Peyer's patch (tissue), 4 donors: ENCODE measurements at regions not wholly inside any gene's neighbourhood (a gene's known extent, or its start where the extent isn't known, plus 50 kb on each side); places are given as distances from the start of the nearest gene placed in this dataset.

ENCODE experiments used
- DNase-seq, 3 donors: peaks; one replicate each; pipeline ENCODE4 v3.0.0-alpha.2; 2017 to 2019
- H3K27ac ChIP-seq, 4 donors: fragments of 200-600 bp; sonication (generic); one replicate each; pipeline ENCODE4 v1.5.1; 2016 to 2019
- H3K27me3 ChIP-seq, 2 donors: fragments of 200-600 bp; sonication (generic); one replicate each; pipeline ENCODE4 v1.5.1; 2019
- H3K36me3 ChIP-seq, 3 donors: fragments of 200-600 bp; sonication (generic); one replicate each; pipeline ENCODE4 v1.5.1; 2016 to 2019
- H3K4me1 ChIP-seq, 4 donors: fragments of 200-600 bp; sonication (generic); one replicate each; pipeline ENCODE4 v1.5.1; 2016 to 2019
- H3K4me3 ChIP-seq, 4 donors: fragments of 200-600 bp; sonication (generic); 1 replicate in 3 of 4; 2 replicates in 1 of 4; pipeline ENCODE4 v1.5.1; 2016 to 2019; ENCODE audit warnings: mild to moderate bottlenecking in 1 of 4
- H3K9me3 ChIP-seq, 4 donors: fragments of 200-600 bp; sonication (generic); one replicate each; pipeline ENCODE4 v1.5.1; 2016 to 2019; ENCODE audit warnings: mild to moderate bottlenecking in 1 of 4
- POLR2A ChIP-seq, 2 donors: fragments of 450-650 bp; IDR thresholded peaks; one replicate each; pipeline ENCODE4 v1.5.1; 2017; ENCODE audit warnings: antibody characterized with exemption in 2 of 2, mild to moderate bottlenecking in 2 of 2, moderate library complexity in 2 of 2
- TF ChIP-seq, protein P1 (sequence below), 6 experiments: fragments of 450-650 bp in 4 of 6; fragments of 200-600 bp in 2 of 6; sonication (generic) in 1 of 6; IDR thresholded peaks; one replicate each; pipeline ENCODE4 v1.5.1; 2017 to 2019; ENCODE audit warnings: antibody characterized with exemption in 6 of 6, mild to moderate bottlenecking in 3 of 6, moderate library complexity in 1 of 6

DNA sequence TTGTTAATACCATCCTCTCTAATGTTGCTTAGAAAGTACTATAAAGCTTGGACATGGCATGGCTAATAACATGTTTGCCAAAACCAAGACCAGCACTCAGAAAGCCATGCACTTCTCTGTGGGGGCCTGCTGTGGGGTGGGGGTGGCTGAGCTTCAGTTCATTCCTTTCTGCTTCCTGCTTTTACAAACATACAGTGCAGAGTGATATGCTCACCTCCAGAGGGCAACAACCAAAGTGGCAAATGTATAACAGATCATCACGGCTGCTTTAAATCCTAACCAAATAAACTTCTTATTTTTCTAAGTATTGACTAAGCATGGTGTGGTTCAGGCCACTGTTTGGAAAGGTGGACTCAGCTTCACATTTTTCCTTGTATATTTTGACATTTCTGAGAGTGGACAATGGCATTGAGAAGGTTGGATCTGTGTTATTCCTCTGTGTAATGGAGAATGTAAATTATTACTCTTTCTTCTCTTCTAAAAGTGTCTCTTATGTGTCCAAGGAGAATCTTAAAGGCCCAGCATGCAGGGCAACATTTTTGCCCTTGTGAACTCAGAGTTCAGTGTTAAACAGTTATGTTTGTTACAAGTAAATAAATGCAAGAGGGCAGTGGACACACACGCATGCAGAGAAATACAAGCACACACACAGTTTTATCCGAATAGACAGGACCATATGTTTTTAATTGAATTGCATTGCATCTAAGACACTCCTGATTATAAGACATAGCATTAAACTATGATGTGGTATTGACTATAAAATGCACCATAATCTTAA lies 186.1 kb downstream of the HERPUD2 start:
- Histone ChIP-seq H3K9me3 (no peaks in the 10 kb centered on the region), H3K4me3 (no peak overlapping the region), H3K27ac (no peak overlapping the region), H3K36me3 (no peaks in the 10 kb centered on the region), H3K4me1 (no peaks in the 10 kb centered on the region), H3K27me3 (no peaks in the 10 kb centered on the region)
- DNase-seq: no peak
- TF ChIP-seq, protein P1, sequence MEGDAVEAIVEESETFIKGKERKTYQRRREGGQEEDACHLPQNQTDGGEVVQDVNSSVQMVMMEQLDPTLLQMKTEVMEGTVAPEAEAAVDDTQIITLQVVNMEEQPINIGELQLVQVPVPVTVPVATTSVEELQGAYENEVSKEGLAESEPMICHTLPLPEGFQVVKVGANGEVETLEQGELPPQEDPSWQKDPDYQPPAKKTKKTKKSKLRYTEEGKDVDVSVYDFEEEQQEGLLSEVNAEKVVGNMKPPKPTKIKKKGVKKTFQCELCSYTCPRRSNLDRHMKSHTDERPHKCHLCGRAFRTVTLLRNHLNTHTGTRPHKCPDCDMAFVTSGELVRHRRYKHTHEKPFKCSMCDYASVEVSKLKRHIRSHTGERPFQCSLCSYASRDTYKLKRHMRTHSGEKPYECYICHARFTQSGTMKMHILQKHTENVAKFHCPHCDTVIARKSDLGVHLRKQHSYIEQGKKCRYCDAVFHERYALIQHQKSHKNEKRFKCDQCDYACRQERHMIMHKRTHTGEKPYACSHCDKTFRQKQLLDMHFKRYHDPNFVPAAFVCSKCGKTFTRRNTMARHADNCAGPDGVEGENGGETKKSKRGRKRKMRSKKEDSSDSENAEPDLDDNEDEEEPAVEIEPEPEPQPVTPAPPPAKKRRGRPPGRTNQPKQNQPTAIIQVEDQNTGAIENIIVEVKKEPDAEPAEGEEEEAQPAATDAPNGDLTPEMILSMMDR (IDR thresholded peaks at IDR 0.05): no peak

DNA sequence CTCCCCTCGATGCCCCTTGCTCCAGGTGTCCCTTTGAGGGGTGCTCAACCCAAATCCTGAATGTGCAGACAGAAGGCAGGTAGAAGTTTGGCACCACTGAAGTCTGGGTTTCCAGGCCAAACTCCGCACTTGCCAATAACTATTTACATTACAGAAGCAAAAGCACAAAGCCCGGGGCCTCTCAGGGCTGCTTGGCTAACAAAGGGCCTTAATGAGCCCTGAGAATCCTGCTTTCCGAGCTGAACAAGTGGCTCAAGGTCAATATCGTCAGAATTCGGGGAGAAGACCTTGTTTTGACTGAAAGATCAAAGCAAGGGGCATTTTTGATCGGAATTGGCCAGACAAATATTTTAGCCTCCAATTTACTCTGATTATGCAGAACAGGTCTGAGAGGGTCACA lies 189.9 kb downstream of the HERPUD2 start:
- no peaks in the 10 kb centered on the region for H3K27me3 ChIP-seq
- no peak for DNase-seq
- TF ChIP-seq, protein P1 (IDR thresholded peaks at IDR 0.05): no peak
- no peak for TF ChIP-seq POLR2A (IDR thresholded peaks at IDR 0.05)

DNA sequence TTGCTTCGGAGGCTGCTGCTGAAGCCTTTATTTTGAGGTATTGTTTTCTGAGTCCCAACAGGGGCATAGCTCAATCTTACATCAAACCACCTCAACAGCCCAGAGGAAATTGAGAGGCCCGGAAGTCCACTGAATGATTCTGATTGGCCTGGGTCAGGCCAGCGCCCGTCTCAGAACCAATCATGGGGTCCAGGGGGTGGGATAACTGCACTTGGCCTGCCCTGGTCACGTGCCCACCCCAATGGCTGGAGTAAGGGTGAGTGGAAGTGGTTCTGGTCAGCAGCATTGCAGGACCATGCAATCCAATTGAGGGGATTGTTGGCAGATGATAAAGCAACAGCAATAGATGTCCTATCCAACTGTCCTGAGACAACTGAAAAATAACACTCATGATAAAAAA lies 190.6 kb downstream of the HERPUD2 start:
- no peaks in the 10 kb centered on the region for H3K9me3 ChIP-seq
- H3K4me1 ChIP-seq: no peaks in the 10 kb centered on the region
- no peak overlapping the region for H3K27ac ChIP-seq
- no peaks in the 10 kb centered on the region for H3K27me3 ChIP-seq
- H3K4me3 ChIP-seq: no peak overlapping the region
- H3K36me3 ChIP-seq: no peaks in the 10 kb centered on the region
- TF ChIP-seq, protein P1 (IDR thresholded peaks at IDR 0.05): no peak
- no peak for TF ChIP-seq POLR2A (IDR thresholded peaks at IDR 0.05)
- DNase-seq: no peak

More for the DNA sequence above, 189.9 kb downstream of the HERPUD2 start:
- no peaks in the 10 kb centered on the region for H3K4me1 ChIP-seq
- no peaks in the 10 kb centered on the region for H3K36me3 ChIP-seq
- no peak overlapping the region for H3K27ac ChIP-seq
- H3K4me3 ChIP-seq: no peak overlapping the region
- H3K9me3 ChIP-seq: no peaks in the 10 kb centered on the region

DNA sequence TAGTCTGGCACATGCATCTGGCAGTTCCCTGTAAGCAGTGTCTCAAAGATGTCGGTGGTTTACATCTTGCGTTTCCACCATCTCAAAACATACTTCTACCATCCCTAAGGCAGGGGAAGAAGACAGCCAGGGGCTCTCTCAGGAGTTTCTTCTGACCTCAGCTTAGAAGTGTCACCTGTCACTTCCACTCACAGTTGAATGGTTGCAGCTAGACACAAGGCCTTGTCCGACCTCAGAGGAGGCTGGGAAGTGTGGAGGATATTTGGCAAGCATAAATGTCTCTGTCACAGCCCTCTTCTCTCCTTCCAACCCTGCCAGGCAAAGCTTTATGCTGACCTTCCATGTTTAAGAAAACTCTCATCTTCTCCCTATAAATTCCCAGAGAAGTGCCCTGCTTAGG lies 193.3 kb downstream of the HERPUD2 start:
- Histone ChIP-seq H3K27me3 (no peaks in the 10 kb centered on the region), H3K4me1 (no peaks in the 10 kb centered on the region), H3K4me3 (no peak overlapping the region), H3K27ac (no peak overlapping the region), H3K9me3 (no peaks in the 10 kb centered on the region), H3K36me3 (no peaks in the 10 kb centered on the region)
- TF ChIP-seq, protein P1 (IDR thresholded peaks at IDR 0.05): no peak
- no peak for TF ChIP-seq POLR2A (IDR thresholded peaks at IDR 0.05)
- no peak for DNase-seq

DNA sequence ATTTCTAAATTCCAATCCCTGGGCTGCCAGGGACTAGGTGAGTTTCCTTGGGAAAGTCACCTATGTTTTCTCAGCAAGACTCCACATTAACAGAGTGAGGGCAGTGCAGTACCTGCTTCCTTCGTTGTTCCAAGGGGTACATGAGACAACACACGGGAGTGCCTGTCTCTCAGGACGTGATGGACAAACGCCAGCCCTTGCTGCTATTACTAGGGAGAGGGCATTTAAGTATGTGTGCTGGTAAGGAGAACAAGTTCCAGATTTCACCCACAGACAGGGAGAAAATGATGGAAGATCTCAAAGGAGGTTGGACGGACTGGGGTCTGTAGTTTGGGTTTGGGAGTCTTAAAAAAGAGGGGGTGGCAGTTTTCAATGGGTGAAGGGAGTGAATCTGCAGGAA lies 195.7 kb downstream of the HERPUD2 start:
- no peak for DNase-seq

More for the DNA sequence above, 195.7 kb downstream of the HERPUD2 start:
- H3K36me3 ChIP-seq: no peaks in the 10 kb centered on the region
- TF ChIP-seq, protein P1 (IDR thresholded peaks at IDR 0.05): no peak
- TF ChIP-seq POLR2A (IDR thresholded peaks at IDR 0.05): no peak
- no peaks in the 10 kb centered on the region for H3K4me1 ChIP-seq
- no peak overlapping the region for H3K27ac ChIP-seq
- H3K4me3 ChIP-seq: no peak overlapping the region
- no peaks in the 10 kb centered on the region for H3K27me3 ChIP-seq
- H3K9me3 ChIP-seq: no peaks in the 10 kb centered on the region
